Stimulated activated CD4-positive, alpha-beta T cell treated with anti-CD3 and anti-CD28 coated beads, Interleukin-15, amount 100 ng/mL, for 24 hours (primary cell): ENCODE measurements at regions not wholly inside any gene's neighbourhood (a gene's known extent, or its start where the extent isn't known, plus 50 kb on each side); places are given as distances from the start of the nearest gene placed in this dataset.
"Not testable (repeated sequence)": the region's sequence is repeated elsewhere in the genome, so short reads cannot be mapped to it uniquely, and the experiment has no call there.

Source experiments
- DNase-seq: peaks from one replicate; pipeline ENCODE4 v3.0.0-alpha.2; 2020

- no peak for DNase-seq
These were observed 221.4 kb downstream of the RPS29 start for GRCh38 chr14:49364752-49365117.

GRCh38 chr14:49363821-49364751, 222.1 kb downstream of the RPS29 start:
- no peak for DNase-seq

GRCh38 chr14:49362916-49363315, 223.3 kb downstream of the RPS29 start:
- no peak for DNase-seq

DNA sequence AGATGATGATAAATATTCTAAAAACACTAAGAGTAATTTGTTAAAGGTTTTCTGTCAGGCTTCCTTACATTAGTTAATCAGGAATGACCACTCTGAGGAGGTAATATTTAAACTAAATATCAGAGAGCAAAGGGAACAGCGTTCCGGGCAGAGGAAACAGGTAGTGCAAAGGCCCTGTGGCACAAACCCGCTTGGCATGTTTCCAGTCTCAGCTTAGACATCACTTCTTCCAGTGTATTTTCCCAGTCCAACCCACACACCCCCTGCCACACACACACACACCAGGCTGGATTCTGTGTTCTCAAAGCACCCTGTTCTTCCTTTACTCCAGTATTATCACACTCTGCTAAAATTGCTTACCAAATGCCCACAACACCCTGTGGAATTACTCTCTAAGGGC, 247.1 kb downstream of the RPS29 start:
- no peak for DNase-seq

DNA sequence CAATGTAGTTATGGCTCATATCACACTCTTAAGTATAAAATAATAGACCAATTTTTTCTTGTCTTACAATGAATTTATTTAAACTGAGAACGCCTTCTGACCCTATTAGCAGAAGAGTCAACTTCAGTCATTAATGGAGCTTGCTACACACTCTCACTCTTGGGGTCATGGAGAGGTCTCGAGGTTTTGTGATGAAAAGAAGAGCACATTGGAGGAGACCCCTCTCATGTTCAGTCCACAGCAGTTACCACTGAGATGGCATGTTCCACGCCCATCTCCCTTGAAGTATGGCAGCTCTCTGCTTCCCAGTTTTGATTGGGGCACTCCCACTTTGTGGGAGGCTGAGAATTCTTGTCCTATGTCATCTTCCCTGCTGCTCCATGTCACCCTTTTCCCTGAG, 266.4 kb downstream of the RPS29 start:
- no peak for DNase-seq

DNA sequence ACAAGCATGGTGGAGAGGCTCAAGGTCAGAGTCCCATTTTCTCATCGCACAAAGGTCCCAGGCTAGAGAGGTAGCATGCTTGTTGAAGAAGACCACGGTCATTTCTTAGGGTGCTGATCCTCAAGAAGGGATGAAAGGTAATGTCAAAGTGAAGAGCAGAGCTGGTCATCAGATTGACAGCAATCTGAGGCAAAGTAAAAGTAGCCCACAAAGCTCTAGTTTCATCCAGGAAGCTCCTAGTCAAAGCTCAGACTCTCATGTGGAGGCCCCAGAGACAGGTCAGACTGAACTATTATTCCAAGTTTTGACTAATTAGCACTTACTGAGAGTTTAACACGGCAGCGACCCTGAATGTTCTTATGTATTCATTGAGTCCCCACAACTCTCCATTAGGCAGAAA, 270.6 kb downstream of the RPS29 start:
- DNase-seq = no peak

DNA sequence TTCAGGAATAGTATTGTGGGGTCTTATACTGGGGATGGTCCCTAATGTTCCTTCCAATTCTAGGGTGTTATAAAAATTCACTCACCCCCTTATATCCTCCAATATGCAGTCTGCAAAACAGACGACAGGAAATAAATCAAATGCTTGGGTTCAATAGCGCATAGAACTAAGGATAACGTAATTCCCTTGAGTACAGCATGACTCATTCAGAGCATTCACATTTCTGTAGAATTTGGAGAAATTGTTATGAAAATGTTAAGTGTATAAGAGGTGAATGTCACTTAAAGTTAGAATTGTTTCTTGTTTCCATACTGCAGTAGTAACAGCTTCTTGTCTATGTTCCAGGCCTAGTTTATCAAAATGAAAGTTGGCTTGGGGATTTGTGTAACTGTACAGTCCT, 271.4 kb downstream of the RPS29 start:
- DNase-seq = no peak

GRCh38 chr14:49313108-49313507, 273.1 kb downstream of the RPS29 start:
- DNase-seq = no peak

GRCh38 chr14:49310298-49310697, 275.9 kb downstream of the RPS29 start:
- no peak for DNase-seq

GRCh38 chr14:49306152-49306751, 279.9 kb downstream of the RPS29 start:
- no peak for DNase-seq

GRCh38 chr14:49303946-49304516, 282.1 kb downstream of the RPS29 start:
- DNase-seq = no peak

DNA sequence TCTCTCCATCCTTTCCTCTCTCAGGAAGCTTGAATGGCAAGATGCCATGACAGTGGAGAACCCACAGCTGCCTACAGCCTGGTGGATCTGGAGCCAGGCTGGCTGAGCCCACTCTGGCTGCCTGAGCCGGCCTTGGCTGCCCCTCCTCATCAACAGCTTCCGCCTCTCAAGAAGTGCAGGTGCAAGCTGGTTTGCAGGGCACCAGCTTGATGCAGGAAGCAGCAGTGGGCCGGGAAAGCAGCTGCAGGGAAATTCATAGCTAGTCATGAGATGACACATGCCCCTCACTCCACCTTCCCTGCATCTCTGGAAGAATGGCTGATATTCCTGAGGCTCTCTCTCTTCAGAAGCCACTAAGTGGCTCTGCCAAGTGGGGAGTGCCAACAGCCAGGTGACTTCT, 289.1 kb downstream of the RPS29 start:
- no peak for DNase-seq

DNA sequence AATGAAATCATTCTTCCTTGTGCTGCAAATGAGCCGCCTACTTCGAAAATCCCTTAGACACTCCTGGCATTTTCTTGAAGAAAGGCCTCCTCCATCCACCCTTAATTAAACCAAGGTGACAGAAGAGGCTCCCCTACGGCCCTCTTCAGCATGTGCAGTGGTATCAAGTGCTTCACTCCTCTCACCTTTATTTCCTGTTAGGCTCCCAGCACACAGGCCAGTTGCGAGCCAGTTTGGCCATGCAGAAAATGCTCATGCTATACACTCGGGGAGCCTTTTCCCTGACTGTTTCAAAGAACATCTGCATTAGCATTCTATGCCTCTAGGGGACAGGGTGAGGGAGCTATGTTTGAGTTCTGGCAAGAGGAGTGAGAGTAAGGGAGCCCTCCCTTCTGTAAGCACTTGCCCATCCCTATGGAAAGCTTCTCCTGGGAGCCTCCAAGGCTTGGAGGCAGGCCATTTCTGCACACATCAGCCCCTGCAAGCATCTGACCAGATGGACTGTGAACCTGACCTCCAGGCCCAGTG, 291.5 kb downstream of the RPS29 start:
- DNase-seq = no peak

DNA sequence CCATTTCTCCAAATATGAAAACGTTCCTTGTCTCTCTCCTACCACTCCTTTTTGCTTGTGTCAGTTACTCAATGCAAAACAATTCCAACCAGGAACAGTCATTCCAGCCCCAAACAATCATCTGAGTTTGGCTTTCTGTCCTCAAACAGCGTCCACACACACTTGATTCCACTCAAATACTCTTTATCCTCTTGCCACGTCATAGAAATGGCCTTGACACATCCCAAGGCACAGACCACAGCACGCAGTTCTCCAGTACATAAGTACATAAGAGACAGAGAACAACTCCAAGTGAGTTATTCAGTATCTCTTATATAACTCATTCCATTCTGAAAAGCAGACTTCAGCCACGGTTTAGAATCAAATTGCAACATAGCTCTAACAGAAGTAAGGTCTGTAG, 299.2 kb downstream of the RPS29 start:
- DNase-seq = no peak

DNA sequence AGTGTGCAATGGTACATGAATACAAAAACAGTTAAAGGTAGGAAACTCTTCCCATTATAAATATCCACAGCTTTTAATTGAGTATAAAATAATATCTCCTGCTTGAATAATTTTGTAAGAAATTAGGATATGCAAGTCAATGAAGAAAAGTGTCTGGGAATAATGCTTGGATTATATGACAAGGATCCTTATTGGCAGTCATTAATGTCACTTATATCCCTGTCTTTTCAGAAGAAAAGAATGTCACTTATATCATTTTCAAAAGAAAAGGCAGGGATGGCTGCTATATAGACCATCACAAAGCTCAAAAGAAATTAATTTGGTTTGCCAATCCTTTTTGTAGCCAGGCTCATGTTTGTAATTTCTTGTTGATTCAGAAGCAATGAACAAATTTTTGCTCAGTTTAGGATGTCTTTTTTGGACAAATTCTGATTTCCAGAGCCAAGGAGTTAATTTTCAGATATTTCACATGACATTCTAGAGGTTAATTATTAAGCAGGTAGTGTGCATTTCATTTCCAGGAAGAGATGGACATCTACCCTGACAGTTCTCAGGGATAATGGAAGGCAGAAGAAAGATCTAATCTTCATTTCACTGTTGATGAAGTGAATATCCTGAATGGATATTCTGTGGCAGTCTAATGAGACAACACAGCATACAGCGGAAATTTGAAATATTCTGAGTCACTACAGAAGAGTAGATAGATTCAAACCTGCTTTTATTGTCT, 299.8 kb downstream of the RPS29 start:
- no peak for DNase-seq

DNA sequence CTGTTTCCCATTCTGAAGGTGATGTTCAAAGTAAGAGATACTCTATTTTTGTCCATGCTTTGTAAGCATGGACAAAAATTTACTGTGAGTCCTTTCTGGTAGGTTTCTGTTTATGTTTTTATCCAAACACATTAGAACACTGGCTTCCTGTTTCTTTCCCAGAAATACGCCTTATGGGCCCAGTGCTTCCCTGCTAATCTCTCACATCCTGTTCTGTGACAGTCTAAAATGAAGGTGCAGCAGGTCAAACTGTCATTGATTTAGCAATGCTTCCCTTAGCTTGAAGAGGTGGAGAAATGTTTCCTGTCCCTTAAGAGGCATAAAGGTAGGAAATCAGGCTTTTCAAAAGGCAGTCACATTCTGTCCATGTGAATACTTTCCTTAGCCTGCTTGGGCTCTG, 305.6 kb downstream of the RPS29 start:
- DNase-seq = no peak

GRCh38 chr14:49250517-49250916, 335.7 kb downstream of the RPS29 start:
- no peak for DNase-seq

GRCh38 chr14:49250109-49250508, 336.1 kb downstream of the RPS29 start:
- no peak for DNase-seq

GRCh38 chr14:49249022-49249421, 337.2 kb downstream of the RPS29 start:
- DNase-seq = no peak

DNA sequence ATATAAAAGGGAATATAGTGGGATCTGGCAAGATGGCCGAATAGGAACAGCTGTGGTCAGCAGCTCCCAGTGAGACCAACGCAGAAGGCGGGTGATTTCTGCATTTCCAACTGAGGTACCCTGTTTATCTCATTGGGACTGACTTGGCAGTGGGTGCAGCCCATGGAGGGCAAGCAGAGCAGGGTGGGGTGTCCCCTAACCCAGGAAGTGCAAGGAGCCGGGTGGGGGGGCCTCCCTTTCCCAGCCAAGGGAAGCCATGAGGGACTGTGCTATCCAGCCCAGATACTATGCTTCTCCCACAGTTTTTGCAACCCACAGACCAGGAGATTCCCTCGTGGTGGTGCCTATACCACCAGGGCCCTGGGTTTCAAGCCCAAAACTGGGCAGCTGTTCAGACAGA, 342.4 kb downstream of the RPS29 start:
- not testable (repeated sequence) for DNase-seq

DNA sequence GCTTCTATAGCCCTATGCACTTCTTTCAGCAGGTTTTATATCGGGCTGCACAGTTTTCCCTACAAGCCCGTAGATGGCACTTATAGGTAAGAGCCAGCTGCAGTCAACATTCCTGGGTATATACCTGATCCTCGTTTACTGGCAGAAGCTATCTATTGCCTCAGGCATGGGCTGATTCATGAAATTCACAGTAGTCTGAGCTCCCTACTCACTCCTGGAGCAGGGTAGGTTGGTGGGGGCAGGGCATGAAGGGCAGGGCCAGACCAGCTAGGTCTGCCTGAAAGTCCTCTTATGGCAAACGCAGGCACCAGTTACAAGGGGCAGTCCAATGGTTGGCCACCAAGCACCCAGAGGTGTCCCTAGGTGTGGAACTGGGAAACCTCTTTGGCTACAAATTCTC, 345.8 kb downstream of the RPS29 start:
- no peak for DNase-seq

DNA sequence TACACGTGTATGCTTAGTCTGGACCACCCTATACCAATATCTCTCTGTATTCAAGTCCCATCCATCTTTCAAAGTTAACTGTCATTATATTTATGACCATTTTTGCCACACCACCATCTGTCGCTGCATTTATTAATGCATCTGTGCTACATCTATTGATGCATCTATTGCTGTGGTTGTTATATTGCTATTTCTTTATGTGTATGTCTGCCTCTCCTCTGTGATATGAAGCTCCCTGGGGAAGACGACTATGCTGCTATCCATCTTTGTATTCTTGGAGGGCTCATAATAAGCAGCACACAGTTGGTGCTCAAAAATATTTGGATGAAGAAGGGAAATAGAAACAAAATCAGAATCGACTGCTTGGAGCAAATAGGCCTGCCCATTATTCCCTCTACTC, 357.6 kb downstream of the RPS29 start:
- no peak for DNase-seq

GRCh38 chr14:49221316-49221715, 364.9 kb downstream of the RPS29 start:
- DNase-seq = no peak
